SJSA1 (cell line): ENCODE measurements at regions not wholly inside any gene's neighbourhood (a gene's known extent, or its start where the extent isn't known, plus 50 kb on each side); places are given as distances from the start of the nearest gene placed in this dataset.
"Not testable (repeated sequence)": the region's sequence is repeated elsewhere in the genome, so short reads cannot be mapped to it uniquely, and the experiment has no call there.

Experiments
- DNase-seq, 2 experiments: peaks; one replicate each; pipeline ENCODE4 v3.0.0-alpha.2; 2015 to 2020; ENCODE audit warnings: low spot score in 2 of 2, low read depth in 1 of 2
- H3K27ac ChIP-seq: fragments of 250-450 bp; sonication (Bioruptor Pico); 2 replicates; pipeline ENCODE4 v1.5.1; 2020; ENCODE audit warnings: mild to moderate bottlenecking, moderate library complexity
- H3K27me3 ChIP-seq: fragments of 250-450 bp; sonication (Bioruptor Pico); replicated peaks from 2 replicates; pipeline ENCODE4 v1.5.1; 2020; ENCODE audit warnings: mild to moderate bottlenecking, moderate library complexity
- H3K36me3 ChIP-seq: fragments of 250-450 bp; sonication (Bioruptor Pico); 2 replicates; pipeline ENCODE4 v1.5.1; 2020; ENCODE audit warnings: mild to moderate bottlenecking
- H3K4me1 ChIP-seq: fragments of 250-450 bp; sonication (Bioruptor Pico); replicated peaks from 2 replicates; pipeline ENCODE4 v1.6.1; 2021; ENCODE audit warnings: mild to moderate bottlenecking
- H3K4me3 ChIP-seq: fragments of 250-450 bp; sonication (Bioruptor Pico); 2 replicates; pipeline ENCODE4 v1.5.1; 2020; ENCODE audit warnings: mild to moderate bottlenecking
- H3K9me3 ChIP-seq: fragments of 250-450 bp; sonication (Bioruptor Pico); replicated peaks from 2 replicates; pipeline ENCODE4 v1.5.1; 2020; ENCODE audit warnings: mild to moderate bottlenecking

DNA sequence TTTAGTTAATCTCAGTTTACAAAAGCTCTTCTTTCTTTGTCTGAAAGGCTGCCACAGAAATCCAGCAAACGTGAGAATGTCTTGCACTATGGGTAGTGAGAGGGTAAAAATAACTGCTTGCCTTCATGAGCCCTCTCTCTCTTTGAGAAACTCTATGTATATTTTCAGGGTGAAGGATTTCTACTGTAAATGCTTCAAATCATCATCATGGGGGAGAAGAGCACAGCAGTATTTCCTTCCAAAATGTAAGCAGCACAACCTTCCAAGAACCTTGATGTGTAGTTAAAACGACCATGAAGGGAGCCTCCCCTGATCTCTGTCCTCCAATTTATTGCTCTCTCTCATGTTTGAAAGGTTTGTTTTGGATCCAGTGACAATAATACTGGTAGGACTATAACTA, 141.3 kb upstream of the CENPW start:
- no peak overlapping the region for H3K27ac ChIP-seq
- no peaks in the 10 kb centered on the region for H3K36me3 ChIP-seq
- no peak overlapping the region for H3K4me3 ChIP-seq
- DNase-seq, result no peak
- H3K9me3 ChIP-seq, result no peaks in the 10 kb centered on the region
- H3K27me3 ChIP-seq, result no peaks in the 10 kb centered on the region; the same call in 1 of the 2 replicates
- no peaks in the 10 kb centered on the region for H3K4me1 ChIP-seq

DNA sequence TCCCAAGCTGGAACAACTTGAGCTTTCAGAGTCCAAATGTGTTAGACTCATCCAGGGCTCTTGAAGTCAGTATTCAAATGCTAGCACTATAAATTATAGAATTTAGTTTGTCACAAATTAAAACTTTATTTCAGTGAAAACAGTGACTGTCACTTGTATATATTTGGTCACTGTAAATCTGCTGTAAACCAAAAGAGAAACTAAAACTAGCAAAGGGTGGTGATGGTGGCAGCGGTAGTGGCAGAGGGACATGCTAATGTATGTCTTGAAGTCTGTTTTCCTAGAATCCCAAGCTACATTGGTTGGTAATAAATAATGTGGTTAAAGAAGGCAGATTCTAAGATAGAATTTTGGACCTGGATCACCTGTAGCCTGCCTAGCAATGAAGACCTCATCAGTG, 140.4 kb upstream of the CENPW start:
- no peaks in the 10 kb centered on the region; the same call in 1 of the 2 replicates for H3K27me3 ChIP-seq
- H3K27ac ChIP-seq, result no peak overlapping the region
- no peaks in the 10 kb centered on the region for H3K9me3 ChIP-seq
- H3K4me1 ChIP-seq, result no peaks in the 10 kb centered on the region
- no peaks in the 10 kb centered on the region for H3K36me3 ChIP-seq
- no peak overlapping the region for H3K4me3 ChIP-seq
- DNase-seq, result no peak

DNA sequence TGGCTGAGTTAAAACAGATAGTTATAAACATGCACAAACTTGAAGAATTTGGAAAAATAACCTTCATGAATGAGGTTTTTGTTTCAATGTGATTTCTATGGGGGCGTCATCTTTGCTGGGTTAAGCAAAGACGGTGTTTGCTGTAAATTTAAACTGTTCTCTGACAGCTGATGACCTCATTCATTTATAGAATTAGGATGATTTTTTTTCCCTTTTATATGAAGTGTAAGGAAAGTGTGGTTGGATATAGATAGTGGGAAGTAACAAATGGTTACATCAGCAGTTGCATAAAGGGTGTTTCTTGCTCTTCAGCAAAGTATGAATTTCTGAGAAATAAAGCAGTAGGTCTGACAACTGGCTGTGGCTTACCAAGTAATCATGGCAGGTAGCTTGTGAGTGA, 137.2 kb upstream of the CENPW start:
- DNase-seq, result no peak
- Histone ChIP-seq H3K36me3 (no peaks in the 10 kb centered on the region), H3K27ac (no peak overlapping the region)

DNA sequence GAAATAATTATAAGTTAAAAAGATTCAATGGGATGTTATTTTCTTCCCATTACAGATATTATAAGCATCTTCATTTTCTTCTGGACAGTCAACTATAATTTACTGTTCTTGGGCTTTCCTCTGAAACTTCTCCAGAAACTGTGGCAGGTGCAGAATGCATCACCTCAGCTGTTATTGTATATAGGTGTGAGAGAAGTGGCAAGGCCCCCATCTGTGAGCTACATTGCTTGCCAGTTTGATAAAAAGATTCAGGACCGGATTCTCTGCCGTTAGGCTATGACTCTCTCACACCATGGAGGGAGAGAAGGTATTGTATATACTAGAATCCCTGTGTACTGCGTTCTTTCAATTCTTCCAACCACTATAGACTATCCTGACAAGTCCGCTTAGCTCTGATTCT, 135.8 kb upstream of the CENPW start:
- no peaks in the 10 kb centered on the region for H3K36me3 ChIP-seq
- no peak overlapping the region for H3K27ac ChIP-seq
- no peaks in the 10 kb centered on the region for H3K4me1 ChIP-seq
- H3K4me3 ChIP-seq, result no peak overlapping the region
- DNase-seq, result no peak
- H3K9me3 ChIP-seq, result no peaks in the 10 kb centered on the region
- H3K27me3 ChIP-seq, result no peaks in the 10 kb centered on the region

More for the DNA sequence above, 137.2 kb upstream of the CENPW start:
- H3K4me1 ChIP-seq, result no peaks in the 10 kb centered on the region
- H3K4me3 ChIP-seq, result no peak overlapping the region
- no peaks in the 10 kb centered on the region; the same call in 1 of the 2 replicates for H3K27me3 ChIP-seq
- H3K9me3 ChIP-seq, result no peaks in the 10 kb centered on the region

DNA sequence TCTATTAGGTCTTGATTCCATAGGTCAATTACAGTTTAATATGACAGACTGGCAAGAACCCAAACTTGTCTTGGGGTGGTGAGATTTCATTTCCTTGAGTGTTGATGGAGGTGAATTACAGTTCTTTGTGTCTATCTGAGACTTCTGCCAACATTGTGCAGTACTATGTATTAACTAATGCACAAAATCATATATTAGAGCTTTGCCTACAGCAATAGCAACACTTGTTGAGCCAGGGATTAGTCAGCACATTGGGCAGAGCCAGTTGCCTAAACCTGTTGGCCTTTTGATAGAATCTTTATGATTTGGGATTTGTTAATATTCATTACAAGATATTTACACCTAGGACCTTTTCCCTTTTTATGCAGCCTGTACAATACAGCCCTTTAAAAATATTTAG, 135.3 kb upstream of the CENPW start:
- H3K27ac ChIP-seq, result no peak overlapping the region
- H3K36me3 ChIP-seq, result no peaks in the 10 kb centered on the region
- H3K4me1 ChIP-seq, result no peaks in the 10 kb centered on the region
- DNase-seq, result no peak
- no peaks in the 10 kb centered on the region for H3K9me3 ChIP-seq
- no peak overlapping the region for H3K4me3 ChIP-seq
- no peaks in the 10 kb centered on the region for H3K27me3 ChIP-seq

DNA sequence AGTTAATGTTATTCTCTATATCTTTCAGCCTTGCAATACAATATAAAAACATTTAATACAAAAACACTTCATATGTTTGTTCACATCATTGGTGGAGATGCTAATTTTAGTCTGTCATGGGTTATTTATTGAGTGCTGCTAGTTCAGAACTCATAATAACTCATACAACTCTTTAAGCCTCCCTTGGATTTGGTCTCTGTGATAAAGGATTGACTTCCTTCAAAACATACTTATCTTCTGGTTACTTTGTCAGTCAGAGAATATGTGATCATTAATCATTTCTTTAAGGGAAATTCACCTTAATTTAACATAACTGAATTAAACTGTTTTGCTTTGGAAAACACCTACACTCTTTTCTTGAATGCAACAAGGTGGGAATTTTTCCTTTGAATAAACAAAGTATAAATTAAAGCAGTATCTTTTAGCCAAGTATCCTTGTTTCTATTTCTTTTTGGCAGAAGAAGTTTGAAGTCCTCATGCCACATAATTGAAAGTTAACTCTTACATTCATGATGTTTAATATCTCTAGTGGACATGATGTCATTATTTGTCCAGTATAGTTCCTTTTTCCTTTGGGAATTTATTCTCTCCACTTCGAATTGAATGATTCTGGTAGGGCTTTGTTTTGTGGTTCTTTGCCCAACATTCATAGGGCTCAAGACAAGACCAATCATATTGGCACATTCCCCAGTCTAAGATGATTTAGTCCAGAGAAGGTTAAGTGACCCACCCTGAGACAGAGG, 133.2 kb upstream of the CENPW start:
- no peak for DNase-seq
- H3K27ac ChIP-seq, result no peak overlapping the region

DNA sequence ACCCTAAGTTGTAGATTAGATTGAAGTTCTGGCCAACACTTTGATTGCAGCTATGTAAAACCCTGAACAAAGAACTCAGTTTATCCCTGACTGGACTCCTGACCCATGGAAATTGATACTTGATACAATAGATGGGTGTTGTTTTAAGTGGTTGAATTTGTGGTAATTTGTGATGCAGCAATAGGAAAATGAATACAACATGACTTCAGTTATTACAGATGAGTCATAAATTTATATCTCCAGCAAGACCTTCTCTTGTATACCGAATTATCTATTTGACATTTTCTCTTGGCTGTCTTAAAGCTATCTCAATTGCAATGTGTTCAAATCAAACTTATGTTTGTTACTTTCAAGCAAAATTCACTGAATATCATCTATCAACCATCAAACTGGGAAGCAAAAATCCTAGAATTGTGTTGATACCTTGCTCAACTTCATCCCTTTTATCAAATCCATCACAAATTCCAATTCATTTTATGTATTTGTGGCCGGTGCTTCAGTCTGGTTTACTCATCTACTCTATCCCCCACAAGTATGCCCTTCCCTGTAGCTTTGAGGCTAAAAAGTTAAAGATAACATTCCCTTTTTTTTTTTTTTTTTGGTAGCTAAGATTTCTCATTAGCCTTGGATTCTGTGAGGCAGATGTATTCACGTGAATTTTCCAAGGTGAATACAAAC, 129.4 kb upstream of the CENPW start:
- Histone ChIP-seq H3K4me3 (no peak overlapping the region), H3K27ac (no peak overlapping the region), H3K9me3 (no peaks in the 10 kb centered on the region), H3K36me3 (no peaks in the 10 kb centered on the region), H3K4me1 (no peaks in the 10 kb centered on the region), H3K27me3 (no peaks in the 10 kb centered on the region; the same call in 1 of the 2 replicates)
- no peak for DNase-seq

More for the DNA sequence above, 133.2 kb upstream of the CENPW start:
- Histone ChIP-seq H3K4me3 (no peak overlapping the region), H3K27me3 (no peaks in the 10 kb centered on the region), H3K4me1 (no peaks in the 10 kb centered on the region), H3K9me3 (no peaks in the 10 kb centered on the region), H3K36me3 (no peaks in the 10 kb centered on the region)

DNA sequence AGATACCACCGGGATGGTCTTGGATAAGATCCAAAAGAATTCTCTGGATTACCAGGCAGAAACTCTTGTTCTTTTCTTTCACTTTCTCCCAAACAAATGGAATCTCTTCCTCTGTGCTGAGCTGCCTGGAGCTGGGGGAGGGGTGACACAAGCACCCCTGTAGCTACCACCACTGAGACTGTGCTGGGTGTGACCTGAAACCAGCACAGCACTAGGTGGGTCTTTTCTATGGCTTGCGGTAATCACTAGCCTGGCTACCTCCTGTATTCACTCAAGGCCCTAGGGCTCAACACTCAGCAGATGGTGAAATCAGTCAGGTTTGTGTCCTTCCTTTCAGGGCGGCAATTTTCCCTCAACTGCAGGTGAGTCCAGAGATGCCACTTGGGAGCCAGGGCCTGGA, 122.4 kb upstream of the CENPW start:
- Histone ChIP-seq H3K27ac (no peak overlapping the region), H3K4me1 (no peaks in the 10 kb centered on the region), H3K36me3 (no peaks in the 10 kb centered on the region), H3K4me3 (no peak overlapping the region), H3K27me3 (no peaks in the 10 kb centered on the region; the same call in 1 of the 2 replicates), H3K9me3 (no peaks in the 10 kb centered on the region)
- DNase-seq, result no peak

DNA sequence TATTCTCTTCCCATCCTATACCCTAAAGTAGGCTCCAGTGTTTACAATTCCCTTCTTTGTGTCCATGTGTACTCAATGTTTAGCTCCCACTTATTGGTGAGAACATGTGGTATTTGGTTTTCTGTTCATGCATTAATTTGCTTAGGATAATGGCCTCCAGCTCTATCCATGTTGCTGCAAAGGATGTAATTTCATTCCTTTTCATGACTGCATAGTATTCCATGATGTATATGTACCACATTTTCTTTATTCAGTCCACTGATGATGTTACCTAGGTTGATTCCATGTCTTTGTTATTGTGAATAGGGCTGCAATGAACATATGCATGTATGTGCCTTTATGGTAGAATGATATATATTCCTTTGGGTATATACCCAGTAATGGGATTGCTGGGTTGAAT, 119.0 kb upstream of the CENPW start:
- not testable (repeated sequence) for H3K4me3 ChIP-seq, H3K36me3 ChIP-seq, DNase-seq, H3K27me3 ChIP-seq, H3K9me3 ChIP-seq, H3K4me1 ChIP-seq, H3K27ac ChIP-seq

DNA sequence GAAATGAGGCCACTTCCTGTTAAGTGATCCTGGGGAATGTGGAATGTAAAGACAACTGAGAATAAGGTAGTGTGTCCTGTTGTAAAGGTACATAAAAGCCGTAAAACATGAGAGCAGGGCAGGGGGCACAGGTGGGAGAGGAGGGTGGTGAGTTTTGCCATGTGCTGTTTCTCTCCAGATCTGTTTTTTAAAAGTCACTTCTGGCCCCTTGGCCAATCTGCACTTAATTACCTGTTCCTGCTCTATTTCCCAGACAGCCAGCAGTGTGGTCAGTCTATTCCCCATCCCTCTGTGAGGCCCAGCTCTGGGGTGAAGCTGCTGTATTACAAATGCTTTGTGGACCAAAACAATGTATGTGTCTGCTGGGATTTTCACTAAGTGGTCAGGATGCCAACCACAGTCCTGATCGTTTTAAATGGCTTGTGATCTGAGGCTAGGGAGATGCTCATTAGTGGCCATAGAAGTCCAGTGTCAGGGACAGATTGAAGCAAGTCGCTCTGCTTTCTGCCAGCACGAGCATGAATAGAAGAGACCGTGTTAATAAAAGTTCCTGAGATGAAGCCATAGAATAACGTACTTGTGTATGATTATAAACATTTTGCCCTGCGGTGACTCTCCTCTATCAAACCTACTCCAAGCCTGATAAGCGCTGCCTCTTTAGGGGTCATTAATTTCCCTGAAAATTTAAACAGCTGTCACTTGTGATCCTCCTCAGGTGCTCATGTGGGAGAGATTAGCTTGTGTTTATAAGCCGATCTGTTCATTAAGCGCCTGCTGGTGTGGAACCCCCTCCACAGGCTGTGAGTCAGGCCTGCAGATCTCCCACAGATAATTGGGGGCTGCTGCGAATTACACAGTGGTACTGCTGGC, 111.8 kb upstream of the CENPW start:
- H3K27ac ChIP-seq, result no peak overlapping the region
- H3K27me3 ChIP-seq, result no peaks in the 10 kb centered on the region
- no peak overlapping the region for H3K4me3 ChIP-seq
- no peaks in the 10 kb centered on the region for H3K4me1 ChIP-seq
- DNase-seq, result no peak
- no peaks in the 10 kb centered on the region for H3K9me3 ChIP-seq
- no peaks in the 10 kb centered on the region for H3K36me3 ChIP-seq

DNA sequence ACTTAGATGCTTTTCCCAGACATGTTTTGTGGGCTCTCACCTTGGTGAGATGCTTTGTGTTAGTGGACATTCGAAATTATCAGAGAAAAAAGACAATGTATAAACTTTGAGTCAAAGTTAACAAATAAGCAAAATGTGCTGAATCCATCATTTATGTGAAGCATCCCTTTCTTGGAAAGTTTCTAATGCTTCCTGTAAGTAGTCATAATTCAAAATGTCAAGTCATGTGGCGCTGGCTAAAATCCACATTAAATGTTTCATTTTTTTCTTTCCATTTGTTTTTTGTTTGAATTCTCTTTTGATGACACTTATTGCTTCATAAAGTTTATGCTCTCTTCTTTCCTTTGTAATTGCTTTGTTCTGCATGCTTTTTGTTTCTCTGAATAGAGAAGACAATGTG, 107.2 kb upstream of the CENPW start:
- no peaks in the 10 kb centered on the region; the same call in 1 of the 2 replicates for H3K27me3 ChIP-seq
- no peaks in the 10 kb centered on the region for H3K9me3 ChIP-seq
- DNase-seq, result no peak
- H3K4me1 ChIP-seq, result no peaks in the 10 kb centered on the region
- H3K4me3 ChIP-seq, result no peak overlapping the region
- H3K27ac ChIP-seq, result no peak overlapping the region
- H3K36me3 ChIP-seq, result no peaks in the 10 kb centered on the region

DNA sequence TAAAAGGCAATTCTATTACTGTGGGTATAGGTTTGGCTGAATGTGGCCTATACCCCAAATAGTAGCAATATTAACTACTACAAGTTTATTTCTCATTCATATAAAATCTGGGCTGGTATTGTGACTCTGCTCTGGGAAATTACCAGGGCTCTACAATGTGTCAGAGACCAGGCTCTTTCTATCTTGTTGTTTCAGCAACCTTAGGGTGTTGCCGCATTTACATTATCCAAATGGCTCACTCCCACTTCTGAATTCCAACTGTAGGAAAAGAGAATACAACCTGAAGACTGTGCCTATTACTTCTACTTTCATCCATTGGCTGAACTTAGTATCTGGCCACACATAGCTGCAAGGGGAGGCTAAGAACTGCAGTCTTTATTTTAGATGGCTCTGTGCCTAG, 106.7 kb upstream of the CENPW start:
- DNase-seq, result no peak

DNA sequence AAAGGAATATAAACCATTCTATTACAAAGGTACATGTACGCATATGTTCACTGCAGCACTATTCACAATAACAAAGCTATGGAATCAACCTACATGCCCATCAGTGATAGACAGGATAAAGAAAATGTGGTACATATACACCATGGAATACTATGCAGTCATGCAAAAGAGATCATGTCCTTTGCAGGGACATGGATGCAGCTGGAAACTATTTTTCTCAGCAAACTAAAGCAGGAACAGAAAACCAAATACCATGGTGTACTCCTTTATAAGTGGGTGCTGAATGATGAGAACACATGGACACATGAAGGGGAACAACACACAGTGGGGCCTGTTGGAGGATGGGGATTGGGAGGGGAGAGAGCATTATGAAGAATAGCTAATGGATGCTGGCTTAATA, 104.6 kb upstream of the CENPW start:
- H3K9me3 ChIP-seq, result no peaks in the 10 kb centered on the region
- no peak overlapping the region for H3K4me3 ChIP-seq
- no peak for DNase-seq
- no peaks in the 10 kb centered on the region for H3K4me1 ChIP-seq
- H3K27me3 ChIP-seq, result no peaks in the 10 kb centered on the region; the same call in 1 of the 2 replicates
- no peak overlapping the region for H3K27ac ChIP-seq
- H3K36me3 ChIP-seq, result no peaks in the 10 kb centered on the region

More for the DNA sequence above, 106.7 kb upstream of the CENPW start:
- Histone ChIP-seq H3K36me3 (no peaks in the 10 kb centered on the region), H3K9me3 (no peaks in the 10 kb centered on the region), H3K4me1 (no peaks in the 10 kb centered on the region), H3K27ac (no peak overlapping the region), H3K4me3 (no peak overlapping the region), H3K27me3 (no peaks in the 10 kb centered on the region; the same call in 1 of the 2 replicates)

DNA sequence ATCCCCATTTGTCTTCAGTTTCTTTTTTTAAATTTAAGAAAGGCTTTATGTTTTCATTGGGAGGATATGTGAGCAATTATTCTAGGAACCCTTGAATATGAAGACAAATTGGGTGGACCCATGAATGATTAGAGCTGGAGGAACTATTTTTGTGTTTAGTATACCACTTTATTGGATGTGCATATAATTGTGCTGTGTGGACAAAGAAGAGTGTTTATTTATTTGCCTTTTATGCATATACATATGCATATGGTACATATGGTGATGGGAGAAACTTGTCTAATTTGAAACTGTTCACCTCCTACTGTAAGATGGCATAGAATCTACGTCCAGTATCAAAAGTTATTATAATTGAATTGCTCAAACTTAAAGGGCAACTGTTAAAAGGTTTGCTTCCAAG, 94.8 kb upstream of the CENPW start:
- Histone ChIP-seq H3K27me3 (no peaks in the 10 kb centered on the region), H3K9me3 (no peaks in the 10 kb centered on the region), H3K36me3 (no peaks in the 10 kb centered on the region), H3K4me1 (no peaks in the 10 kb centered on the region), H3K4me3 (no peak overlapping the region), H3K27ac (no peak overlapping the region)
- no peak for DNase-seq
